Natural killer cell (primary cell): ENCODE measurements at regions not wholly inside any gene's neighbourhood (a gene's known extent, or its start where the extent isn't known, plus 50 kb on each side); places are given as distances from the start of the nearest gene placed in this dataset.

ENCODE experiments used
- ATAC-seq, 3 donors: fragments of 150-1000 bp in 2 of 3; fragments of 200-7000 bp in 1 of 3; cut with Tn5 transposase; 1 replicate in 1 of 3; 2 replicates in 2 of 3; pipeline ENCODE4 v1.10.0; 2021; ENCODE audit warnings: mild to moderate bottlenecking in 2 of 3, moderate library complexity in 2 of 3
- DNase-seq, 2 donors: peaks; one replicate each; pipeline versions ENCODE4 v3.0.0 to v3.0.0-alpha.2; 2013 to 2021; ENCODE audit warnings: mixed read lengths in 1 of 2
- H3K27ac ChIP-seq: one replicate; pipeline ENCODE4 v1.5.1; 2013; ENCODE audit warnings: mild to moderate bottlenecking, low read length
- H3K27me3 ChIP-seq: one replicate; pipeline ENCODE4 v1.6.1; 2013; ENCODE audit warnings: low read length; ENCODE audit not compliant: control insufficient read depth, insufficient read depth
- H3K36me3 ChIP-seq: one replicate; pipeline ENCODE4 v1.6.1; 2013; ENCODE audit warnings: low read length; ENCODE audit not compliant: control insufficient read depth, insufficient read depth
- H3K4me1 ChIP-seq: one replicate; pipeline ENCODE4 v1.6.1; 2013; ENCODE audit warnings: low read length; ENCODE audit not compliant: control insufficient read depth, insufficient read depth
- H3K4me3 ChIP-seq: one replicate; pipeline ENCODE4 v1.5.1; 2013; ENCODE audit warnings: low read length
- H3K9me3 ChIP-seq: one replicate; pipeline ENCODE4 v1.6.1; 2013; ENCODE audit warnings: low read length; ENCODE audit not compliant: control insufficient read depth, insufficient read depth
- H3K27ac Mint-ChIP-seq, 2 donors: one replicate each; pipeline ENCODE4 v1.8.0; 2022; ENCODE audit warnings: mild to moderate bottlenecking in 2 of 2, mixed read lengths in 2 of 2, moderate library complexity in 1 of 2
- H3K27me3 Mint-ChIP-seq, 2 donors: one replicate each; pipeline ENCODE4 v1.8.0; 2022; ENCODE audit warnings: low read depth in 2 of 2, mixed read lengths in 2 of 2
- H3K36me3 Mint-ChIP-seq: one replicate; pipeline ENCODE4 v1.8.0; 2022; ENCODE audit warnings: mixed read lengths
- H3K4me1 Mint-ChIP-seq, 2 donors: one replicate each; pipeline ENCODE4 v1.8.0; 2022; ENCODE audit warnings: mixed read lengths in 2 of 2
- H3K4me3 Mint-ChIP-seq: one replicate; pipeline ENCODE4 v1.8.0; 2022; ENCODE audit warnings: mild to moderate bottlenecking, moderate library complexity, mixed read lengths
- H3K9me3 Mint-ChIP-seq, 2 donors: one replicate each; pipeline ENCODE4 v1.8.0; 2022; ENCODE audit warnings: mixed read lengths in 2 of 2
- CTCF ChIP-seq: fragments of 200-600 bp; IDR thresholded peaks from one replicate; pipeline ENCODE4 v1.8.0; 2022; ENCODE audit warnings: antibody characterized with exemption
- WGBS: methylation state at CpG from one replicate; pipeline ENCODE4 v1.1.7; 2013; ENCODE audit warnings: missing lambda C conversion rate; ENCODE audit not compliant: insufficient coverage; 5-methylcytosine and 5-hydroxymethylcytosine counted together
- intact Hi-C: fragments of 100-400 bp; cut with micrococcal nuclease; formaldehyde crosslinking; loops from one replicate; pipeline ENCODE4 v1.14.2; 2022

- Histone ChIP-seq H3K27ac (no peak overlapping the region), H3K27me3 (no peaks in the 10 kb centered on the region), H3K9me3 (no peaks in the 10 kb centered on the region), H3K36me3 (no peaks in the 10 kb centered on the region), H3K4me1 (no peaks in the 10 kb centered on the region), H3K4me3 (no peak overlapping the region)
- Mint-ChIP-seq H3K27ac (no peak overlapping the region), H3K4me3 (no peak overlapping the region), H3K27me3 (peaks cover 0 to 2% of the 10 kb centered on the region in 2 donors), H3K36me3 (no peaks in the 10 kb centered on the region), H3K9me3 (no peaks in the 10 kb centered on the region), H3K4me1 (no peaks in the 10 kb centered on the region)
- ATAC-seq (no peak), DNase-seq (no peak)
- intact Hi-C loops: no loop called here
- WGBS: 82% methylated on average over 1 of the region's 1 CpG
- no peak for TF ChIP-seq CTCF
Measured at GRCh38 chr5:143679777-143680176, 132.2 kb upstream of the HMHB1 start.

GRCh38 chr5:143678148-143678905 is 133.6 kb upstream of the HMHB1 start:
- WGBS: no CpG with 5 or more reads among the region's 1 CpG
- no peak for DNase-seq
- ATAC-seq: no peak

GRCh38 chr5:143677403-143677802 is 134.6 kb upstream of the HMHB1 start:
- Histone ChIP-seq H3K27me3 (no peaks in the 10 kb centered on the region), H3K27ac (no peak overlapping the region), H3K36me3 (no peaks in the 10 kb centered on the region), H3K4me3 (no peak overlapping the region), H3K4me1 (no peaks in the 10 kb centered on the region), H3K9me3 (no peaks in the 10 kb centered on the region)
- Mint-ChIP-seq H3K4me1 (no peaks in the 10 kb centered on the region), H3K27ac (no peak overlapping the region), H3K4me3 (no peak overlapping the region), H3K27me3 (peaks cover 0 to 10% of the 10 kb centered on the region in 2 donors), H3K36me3 (no peaks in the 10 kb centered on the region), H3K9me3 (no peaks in the 10 kb centered on the region)
- 96% methylated on average over 5 of the region's 6 CpGs for WGBS
- intact Hi-C loops: no loop called here
- ATAC-seq: no peak
- TF ChIP-seq CTCF: no peak
- DNase-seq: no peak

More at GRCh38 chr5:143678148-143678905, 133.6 kb upstream of the HMHB1 start:
- no peaks in the 10 kb centered on the region for H3K36me3 Mint-ChIP-seq
- H3K36me3 ChIP-seq: no peaks in the 10 kb centered on the region
- no peak overlapping the region for H3K4me3 Mint-ChIP-seq
- no peaks in the 10 kb centered on the region for H3K4me1 ChIP-seq
- H3K27me3 ChIP-seq: no peaks in the 10 kb centered on the region
- intact Hi-C loops: no loop called here
- no peak overlapping the region for H3K27ac ChIP-seq
- no peak for TF ChIP-seq CTCF
- peaks cover 0 to 10% of the 10 kb centered on the region in 2 donors for H3K27me3 Mint-ChIP-seq
- no peaks in the 10 kb centered on the region for H3K9me3 ChIP-seq
- no peak overlapping the region for H3K27ac Mint-ChIP-seq
- no peak overlapping the region for H3K4me3 ChIP-seq
- H3K4me1 Mint-ChIP-seq: no peaks in the 10 kb centered on the region
- no peaks in the 10 kb centered on the region for H3K9me3 Mint-ChIP-seq

- WGBS: 100% methylated on average over 1 of the region's 1 CpG
- Mint-ChIP-seq H3K36me3 (no peaks in the 10 kb centered on the region), H3K27ac (no peak overlapping the region), H3K4me3 (no peak overlapping the region), H3K4me1 (no peaks in the 10 kb centered on the region), H3K27me3 (peaks cover 0 to 10% of the 10 kb centered on the region in 2 donors), H3K9me3 (no peaks in the 10 kb centered on the region)
- no peak overlapping the region for H3K4me3 ChIP-seq
- no peaks in the 10 kb centered on the region for H3K9me3 ChIP-seq
- no peak for TF ChIP-seq CTCF
- ATAC-seq: no peak
- intact Hi-C loops: no loop called here
- no peaks in the 10 kb centered on the region for H3K27me3 ChIP-seq
- H3K27ac ChIP-seq: no peak overlapping the region
- no peaks in the 10 kb centered on the region for H3K4me1 ChIP-seq
- DNase-seq: no peak
- H3K36me3 ChIP-seq: no peaks in the 10 kb centered on the region
Measured at GRCh38 chr5:143676802-143677201, 135.2 kb upstream of the HMHB1 start.
